ENCODE measurements at regions not wholly inside any gene's neighbourhood (a gene's known extent, or its start where the extent isn't known, plus 50 kb on each side); places are given as distances from the start of the nearest gene placed in this dataset.

DNA sequence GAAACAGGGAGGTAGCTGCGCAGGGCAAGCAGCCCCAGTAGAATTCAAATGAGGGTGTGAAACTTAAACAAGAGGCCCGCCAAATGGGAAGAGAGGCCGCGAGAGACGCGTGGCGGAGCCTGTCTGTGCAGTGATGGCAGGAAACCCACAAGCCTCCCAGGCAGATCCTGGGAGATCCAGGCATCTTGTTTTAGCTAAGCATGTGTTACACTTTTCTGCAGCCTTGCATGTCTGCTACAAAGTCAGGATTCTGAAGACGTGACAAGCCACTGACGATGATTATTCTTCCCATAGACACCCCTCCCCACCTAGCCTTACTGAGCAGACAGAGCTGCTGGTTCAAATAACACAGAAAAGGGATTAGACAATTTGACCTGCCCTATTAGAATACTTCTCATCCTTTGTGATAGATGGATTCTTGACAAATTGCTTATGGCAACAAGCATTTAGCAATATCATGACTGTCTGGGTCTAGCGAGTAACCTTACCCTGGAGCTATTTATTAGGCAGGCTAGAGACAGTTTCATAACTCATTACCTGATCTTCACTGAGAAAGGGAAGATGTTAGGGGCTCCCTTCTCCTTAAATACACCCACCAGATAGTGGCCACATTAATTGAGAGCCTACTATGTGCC lies 185.2 kb upstream of the IRS2 start:
- TF ChIP-seq, protein P1, sequence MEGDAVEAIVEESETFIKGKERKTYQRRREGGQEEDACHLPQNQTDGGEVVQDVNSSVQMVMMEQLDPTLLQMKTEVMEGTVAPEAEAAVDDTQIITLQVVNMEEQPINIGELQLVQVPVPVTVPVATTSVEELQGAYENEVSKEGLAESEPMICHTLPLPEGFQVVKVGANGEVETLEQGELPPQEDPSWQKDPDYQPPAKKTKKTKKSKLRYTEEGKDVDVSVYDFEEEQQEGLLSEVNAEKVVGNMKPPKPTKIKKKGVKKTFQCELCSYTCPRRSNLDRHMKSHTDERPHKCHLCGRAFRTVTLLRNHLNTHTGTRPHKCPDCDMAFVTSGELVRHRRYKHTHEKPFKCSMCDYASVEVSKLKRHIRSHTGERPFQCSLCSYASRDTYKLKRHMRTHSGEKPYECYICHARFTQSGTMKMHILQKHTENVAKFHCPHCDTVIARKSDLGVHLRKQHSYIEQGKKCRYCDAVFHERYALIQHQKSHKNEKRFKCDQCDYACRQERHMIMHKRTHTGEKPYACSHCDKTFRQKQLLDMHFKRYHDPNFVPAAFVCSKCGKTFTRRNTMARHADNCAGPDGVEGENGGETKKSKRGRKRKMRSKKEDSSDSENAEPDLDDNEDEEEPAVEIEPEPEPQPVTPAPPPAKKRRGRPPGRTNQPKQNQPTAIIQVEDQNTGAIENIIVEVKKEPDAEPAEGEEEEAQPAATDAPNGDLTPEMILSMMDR (IDR thresholded peaks at IDR 0.05), result no peak
- no peak for TF ChIP-seq POLR2A (IDR thresholded peaks at IDR 0.05)

Data from lower leg skin (tissue), 3 donors.